ENCODE measurements at regions not wholly inside any gene's neighbourhood (a gene's known extent, or its start where the extent isn't known, plus 50 kb on each side); places are given as distances from the start of the nearest gene placed in this dataset.

GRCh38 chr7:28240481-28240880 lies 59.9 kb upstream of the JAZF1 start:
- no peak for TF ChIP-seq CTCF (IDR thresholded peaks at IDR 0.05)
- no peak for TF ChIP-seq EZH2 (IDR thresholded peaks at IDR 0.05)
- no peak for TF ChIP-seq EZH2phosphoT487 (IDR thresholded peaks at IDR 0.05)

All from neural progenitor cell (in vitro differentiated cells).